Uterus (tissue), 3 donors: ENCODE measurements at regions not wholly inside any gene's neighbourhood (a gene's known extent, or its start where the extent isn't known, plus 50 kb on each side); places are given as distances from the start of the nearest gene placed in this dataset.

Source experiments
- DNase-seq, 2 donors: peaks; one replicate each; pipeline ENCODE4 v3.0.0-alpha.2; 2019 to 2020
- H3K27ac ChIP-seq, 2 donors: fragments of 200-600 bp; sonication (generic); 1 replicate in 1 of 2; 2 replicates in 1 of 2; pipeline ENCODE4 v1.5.1; 2016 to 2018
- H3K27me3 ChIP-seq, 2 donors: fragments of 200-600 bp; sonication (generic); one replicate each; pipeline ENCODE4 v1.5.1; 2018 to 2019; ENCODE audit warnings: control low read depth in 1 of 2
- H3K36me3 ChIP-seq, 2 donors: fragments of 200-600 bp; sonication (generic); one replicate each; pipeline ENCODE4 v1.5.1; 2019; ENCODE audit warnings: control low read depth in 1 of 2
- H3K4me1 ChIP-seq, 2 donors: fragments of 200-600 bp; sonication (generic); one replicate each; pipeline ENCODE4 v1.5.1; 2018 to 2019; ENCODE audit warnings: control low read depth in 1 of 2
- H3K4me3 ChIP-seq, 2 donors: fragments of 200-600 bp; sonication (generic); 1 replicate in 1 of 2; 2 replicates in 1 of 2; pipeline ENCODE4 v1.5.1; 2018 to 2019; ENCODE audit warnings: mild to moderate bottlenecking in 1 of 2
- H3K9me3 ChIP-seq, 2 donors: fragments of 200-600 bp; sonication (generic); one replicate each; pipeline ENCODE4 v1.5.1; 2019; ENCODE audit warnings: control low read depth in 1 of 2
- POLR2A ChIP-seq, 2 donors: fragments of 450-650 bp; IDR thresholded peaks; one replicate each; pipeline ENCODE4 v1.6.1; 2016; ENCODE audit warnings: antibody characterized with exemption in 2 of 2, mild to moderate bottlenecking in 1 of 2, moderate library complexity in 1 of 2
- intact Hi-C: fragments of 100-400 bp; cut with DNase I; formaldehyde crosslinking; loops from one replicate; pipeline ENCODE4 v1.15.1; 2023; ENCODE audit warnings: low total_unique reads
- TF ChIP-seq, protein P1 (sequence below), 4 experiments: fragments of 200-600 bp in 2 of 4; fragments of 450-650 bp in 2 of 4; sonication (generic) in 2 of 4; IDR thresholded peaks; one replicate each; pipeline ENCODE4 v1.5.1; 2016 to 2019; ENCODE audit warnings: antibody characterized with exemption in 4 of 4, mild to moderate bottlenecking in 2 of 4, moderate library complexity in 1 of 4
- donor health status: DM: yes; HTN: yes; CAD: no.

- H3K4me1 ChIP-seq, result no peaks in the 10 kb centered on the region
- TF ChIP-seq, protein P1, sequence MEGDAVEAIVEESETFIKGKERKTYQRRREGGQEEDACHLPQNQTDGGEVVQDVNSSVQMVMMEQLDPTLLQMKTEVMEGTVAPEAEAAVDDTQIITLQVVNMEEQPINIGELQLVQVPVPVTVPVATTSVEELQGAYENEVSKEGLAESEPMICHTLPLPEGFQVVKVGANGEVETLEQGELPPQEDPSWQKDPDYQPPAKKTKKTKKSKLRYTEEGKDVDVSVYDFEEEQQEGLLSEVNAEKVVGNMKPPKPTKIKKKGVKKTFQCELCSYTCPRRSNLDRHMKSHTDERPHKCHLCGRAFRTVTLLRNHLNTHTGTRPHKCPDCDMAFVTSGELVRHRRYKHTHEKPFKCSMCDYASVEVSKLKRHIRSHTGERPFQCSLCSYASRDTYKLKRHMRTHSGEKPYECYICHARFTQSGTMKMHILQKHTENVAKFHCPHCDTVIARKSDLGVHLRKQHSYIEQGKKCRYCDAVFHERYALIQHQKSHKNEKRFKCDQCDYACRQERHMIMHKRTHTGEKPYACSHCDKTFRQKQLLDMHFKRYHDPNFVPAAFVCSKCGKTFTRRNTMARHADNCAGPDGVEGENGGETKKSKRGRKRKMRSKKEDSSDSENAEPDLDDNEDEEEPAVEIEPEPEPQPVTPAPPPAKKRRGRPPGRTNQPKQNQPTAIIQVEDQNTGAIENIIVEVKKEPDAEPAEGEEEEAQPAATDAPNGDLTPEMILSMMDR (IDR thresholded peaks at IDR 0.05), result no peak
- no peak for TF ChIP-seq POLR2A (IDR thresholded peaks at IDR 0.05)
- H3K27me3 ChIP-seq, result no peaks in the 10 kb centered on the region
- DNase-seq, result no peak
- H3K9me3 ChIP-seq, result no peaks in the 10 kb centered on the region
- no peaks in the 10 kb centered on the region for H3K36me3 ChIP-seq
- H3K4me3 ChIP-seq, result no peak overlapping the region
- intact Hi-C loops, result no loop called here
- H3K27ac ChIP-seq, result no peak overlapping the region
These were observed 62.1 kb upstream of the TRABD2B start for GRCh38 chr1:48059289-48059688.

- Histone ChIP-seq H3K9me3 (no peaks in the 10 kb centered on the region), H3K4me3 (no peak overlapping the region), H3K27ac (no peak overlapping the region), H3K36me3 (no peaks in the 10 kb centered on the region), H3K4me1 (no peaks in the 10 kb centered on the region), H3K27me3 (no peaks in the 10 kb centered on the region)
- DNase-seq, result no peak
- intact Hi-C loops, result no loop called here
- no peak for TF ChIP-seq POLR2A (IDR thresholded peaks at IDR 0.05)
- TF ChIP-seq, protein P1 (IDR thresholded peaks at IDR 0.05), result no peak
These were observed 61.2 kb upstream of the TRABD2B start for GRCh38 chr1:48058135-48059025.

DNA sequence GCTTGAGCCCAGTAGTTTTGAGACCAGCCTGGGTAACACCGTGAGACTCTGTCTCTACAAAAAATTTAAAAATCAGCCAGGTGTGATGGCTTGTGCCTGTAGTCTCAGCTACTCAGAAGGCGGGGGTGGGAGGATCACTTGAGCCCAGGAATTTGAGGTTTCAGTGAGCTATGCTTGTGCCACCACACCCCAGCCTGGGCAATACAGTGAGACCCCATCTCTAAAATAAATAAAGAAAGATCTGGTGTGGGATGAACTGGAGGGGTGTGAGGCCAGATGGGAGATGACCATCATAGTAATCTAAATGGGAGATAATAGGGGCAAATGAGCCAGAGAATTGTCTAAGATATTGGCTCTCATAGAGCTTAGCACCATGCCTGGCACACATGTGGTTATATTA, 60.1 kb upstream of the TRABD2B start:
- no peaks in the 10 kb centered on the region for H3K4me1 ChIP-seq

DNA sequence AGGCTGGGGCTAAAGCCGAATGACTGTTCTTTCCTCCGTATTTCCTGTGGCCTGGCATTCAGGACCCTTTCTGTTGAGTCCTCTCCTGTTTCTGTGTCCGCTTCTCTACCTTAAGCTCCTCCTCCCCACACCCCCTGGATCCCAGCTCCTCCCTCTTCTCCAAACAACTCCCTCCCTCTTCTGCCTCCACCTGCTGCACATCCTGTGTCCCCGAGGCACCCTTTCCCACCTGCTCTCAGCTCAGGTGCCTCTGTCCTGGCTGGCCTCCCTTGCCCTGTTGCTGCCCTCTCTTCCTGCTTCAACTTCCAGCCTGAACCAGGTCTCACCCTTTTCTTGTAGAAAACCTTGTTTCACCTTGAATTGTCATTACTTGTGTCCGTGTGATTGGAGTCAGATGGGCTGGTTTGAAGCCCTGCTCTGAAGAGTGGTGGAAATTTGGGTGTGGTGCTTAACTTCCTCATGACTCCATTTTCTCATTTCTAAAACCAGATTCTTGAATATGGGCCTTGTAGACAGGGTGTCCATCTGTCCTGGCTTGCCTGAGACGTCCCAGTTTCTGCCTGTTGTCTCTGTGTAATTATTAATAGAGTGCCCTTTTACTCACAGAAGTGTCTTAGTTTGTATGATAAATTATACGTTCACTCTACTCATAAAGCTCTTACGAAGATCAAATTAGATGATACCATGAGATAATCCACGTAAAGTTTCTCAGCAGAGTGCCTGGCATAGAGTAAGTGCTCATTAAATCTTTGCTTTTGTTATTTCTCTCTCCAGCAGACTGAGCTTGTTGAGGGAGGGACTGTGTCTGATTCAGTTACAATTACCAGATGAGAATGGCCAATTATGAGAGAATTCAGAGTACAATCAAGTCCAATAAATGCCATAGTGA, 58.9 kb upstream of the TRABD2B start:
- Histone ChIP-seq H3K36me3 (no peaks in the 10 kb centered on the region), H3K9me3 (no peaks in the 10 kb centered on the region), H3K4me3 (no peak overlapping the region), H3K27me3 (no peaks in the 10 kb centered on the region), H3K4me1 (no peaks in the 10 kb centered on the region), H3K27ac (no peak overlapping the region)
- DNase-seq, result no peak
- intact Hi-C loops, result no loop called here
- TF ChIP-seq, protein P1 (IDR thresholded peaks at IDR 0.05), result no peak
- no peak for TF ChIP-seq POLR2A (IDR thresholded peaks at IDR 0.05)

More for the DNA sequence above, 60.1 kb upstream of the TRABD2B start:
- no peak for DNase-seq
- TF ChIP-seq, protein P1 (IDR thresholded peaks at IDR 0.05), result no peak
- no peaks in the 10 kb centered on the region for H3K36me3 ChIP-seq
- no peaks in the 10 kb centered on the region for H3K27me3 ChIP-seq
- H3K4me3 ChIP-seq, result no peak overlapping the region
- H3K27ac ChIP-seq, result no peak overlapping the region
- H3K9me3 ChIP-seq, result no peaks in the 10 kb centered on the region
- intact Hi-C loops, result no loop called here

DNA sequence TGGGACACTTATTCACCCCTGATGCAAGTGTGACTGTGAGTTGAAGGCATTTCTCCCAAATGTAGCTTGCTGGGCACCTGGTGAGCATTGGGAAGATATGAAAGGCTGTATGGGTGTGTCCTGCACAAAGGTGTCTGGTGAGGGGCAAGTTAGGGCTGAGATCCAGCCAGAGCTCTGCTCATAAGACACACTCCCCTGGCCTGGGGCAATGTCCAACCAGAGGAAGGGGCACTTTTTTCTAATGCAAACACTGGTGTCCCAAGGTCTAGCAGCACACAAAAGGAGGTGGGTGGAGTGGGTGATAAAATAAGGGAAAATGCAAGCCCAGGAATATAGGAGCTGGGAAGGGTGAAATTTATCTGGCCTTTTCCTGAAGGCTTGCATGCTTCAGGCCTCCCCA, 57.0 kb upstream of the TRABD2B start:
- Histone ChIP-seq H3K36me3 (no peaks in the 10 kb centered on the region), H3K9me3 (no peaks in the 10 kb centered on the region), H3K4me1 (no peaks in the 10 kb centered on the region), H3K4me3 (no peak overlapping the region), H3K27me3 (no peaks in the 10 kb centered on the region), H3K27ac (no peak overlapping the region)
- no peak for DNase-seq
- TF ChIP-seq, protein P1 (IDR thresholded peaks at IDR 0.05), result no peak
- TF ChIP-seq POLR2A (IDR thresholded peaks at IDR 0.05), result no peak
- intact Hi-C loops, result no loop called here
